Liver (tissue), 8 donors: ENCODE measurements at regions not wholly inside any gene's neighbourhood (a gene's known extent, or its start where the extent isn't known, plus 50 kb on each side); places are given as distances from the start of the nearest gene placed in this dataset.

ENCODE experiments used
- DNase-seq: peaks from one replicate; pipeline ENCODE4 v3.0.0-alpha.2; 2017; ENCODE audit warnings: low spot score
- H3K27ac ChIP-seq, 2 donors: one replicate each; pipeline ENCODE4 v1.7.0; 2013; ENCODE audit warnings: inconsistent platforms in 2 of 2, low read length in 2 of 2, control low read depth in 1 of 2, low read depth in 1 of 2, mild to moderate bottlenecking in 1 of 2
- H3K27me3 ChIP-seq, 4 donors: one replicate each; pipeline versions ENCODE4 v1.6.1 to v1.7.0; 2013; ENCODE audit warnings: low read length in 3 of 4, inconsistent platforms in 1 of 4, mild to moderate bottlenecking in 1 of 4, moderate library complexity in 1 of 4; ENCODE audit not compliant: control insufficient read depth in 4 of 4, insufficient read depth in 4 of 4
- H3K36me3 ChIP-seq, 4 donors: one replicate each; pipeline versions ENCODE4 v1.6.1 to v1.7.0; 2013; ENCODE audit warnings: low read length in 3 of 4, mild to moderate bottlenecking in 3 of 4, low read depth in 1 of 4, moderate library complexity in 1 of 4; ENCODE audit not compliant: control insufficient read depth in 4 of 4, insufficient read depth in 3 of 4
- H3K4me1 ChIP-seq, 4 donors: one replicate each; pipeline versions ENCODE4 v1.6.1 to v1.7.0; 2013; ENCODE audit warnings: low read length in 3 of 4, mild to moderate bottlenecking in 3 of 4, moderate library complexity in 1 of 4; ENCODE audit not compliant: control insufficient read depth in 4 of 4, insufficient read depth in 4 of 4
- H3K4me3 ChIP-seq, 3 donors: one replicate each; pipeline versions ENCODE4 v1.6.1 to v1.7.0; 2013; ENCODE audit warnings: low read length in 3 of 3, control low read depth in 1 of 3, low read depth in 1 of 3, mild to moderate bottlenecking in 1 of 3
- H3K9ac ChIP-seq, 2 donors: one replicate each; pipeline ENCODE4 v1.7.0; 2013; ENCODE audit warnings: low read length in 2 of 2, mild to moderate bottlenecking in 2 of 2, moderate library complexity in 2 of 2, control low read depth in 1 of 2, low read depth in 1 of 2
- H3K9me3 ChIP-seq, 4 donors: one replicate each; pipeline versions ENCODE4 v1.6.1 to v1.7.0; 2013; ENCODE audit warnings: low read length in 3 of 4; ENCODE audit not compliant: control insufficient read depth in 4 of 4
- ATF3 ChIP-seq: IDR thresholded peaks from 2 replicates; pipeline ENCODE4 v1.6.1; 2016; ENCODE audit warnings: antibody characterized with exemption
- CTCF ChIP-seq: fragments of 150-350 bp; IDR thresholded peaks from 2 replicates; pipeline ENCODE4 v1.5.1; 2017; ENCODE audit warnings: improper control_type of control experiment, low read depth, low read length; ENCODE audit not compliant: missing input control
- FOXA1 ChIP-seq: IDR thresholded peaks from 2 replicates; pipeline ENCODE4 v1.6.1; 2016; ENCODE audit warnings: antibody characterized with exemption
- FOXA2 ChIP-seq: IDR thresholded peaks from 2 replicates; pipeline ENCODE4 v1.6.1; 2016; ENCODE audit warnings: antibody characterized with exemption
- GABPA ChIP-seq, 2 donors: IDR thresholded peaks in 1 of 2; conservative IDR thresholded peaks in 1 of 2; 2 replicates each; pipeline ENCODE4 v1.6.1; 2016; ENCODE audit warnings: antibody characterized with exemption in 2 of 2, mild to moderate bottlenecking in 1 of 2, moderate library complexity in 1 of 2
- HNF4G ChIP-seq: IDR thresholded peaks from 2 replicates; pipeline ENCODE4 v1.6.1; 2016; ENCODE audit warnings: antibody characterized with exemption
- JUND ChIP-seq, 2 donors: IDR thresholded peaks; 2 replicates each; pipeline ENCODE4 v1.6.1; 2016; ENCODE audit warnings: antibody characterized with exemption in 2 of 2
- MAX ChIP-seq: IDR thresholded peaks from 2 replicates; pipeline ENCODE4 v1.6.1; 2016; ENCODE audit warnings: antibody characterized with exemption
- RAD21 ChIP-seq, 2 donors: IDR thresholded peaks; 2 replicates each; pipeline ENCODE4 v1.6.1; 2016; ENCODE audit warnings: antibody characterized with exemption in 2 of 2, mild to moderate bottlenecking in 2 of 2
- REST ChIP-seq: IDR thresholded peaks from 2 replicates; pipeline ENCODE4 v1.6.1; 2016; ENCODE audit warnings: antibody characterized with exemption, mild to moderate bottlenecking
- RXRA ChIP-seq, 2 donors: IDR thresholded peaks; 2 replicates each; pipeline ENCODE4 v1.6.1; 2017 to 2018; ENCODE audit warnings: antibody characterized with exemption in 2 of 2, mild to moderate bottlenecking in 1 of 2
- SP1 ChIP-seq: IDR thresholded peaks from 2 replicates; pipeline ENCODE4 v1.6.1; 2018; ENCODE audit warnings: antibody characterized with exemption, mild to moderate bottlenecking
- YY1 ChIP-seq: IDR thresholded peaks from 2 replicates; pipeline ENCODE4 v1.6.1; 2016; ENCODE audit warnings: antibody characterized with exemption, mild to moderate bottlenecking
- WGBS: extraction: QIAGEN DNeasy Blood & Tissue Kit; methylation state at CpG from one replicate; pipeline ENCODE4 v1.1.7; 2013; 5-methylcytosine and 5-hydroxymethylcytosine counted together
- donor health status: healthy.
- donor health status: healthy.
- donor health status: healthy.
- donor health status: healthy.
- donor health status: healthy.

- TF ChIP-seq HNF4G: no peak
- TF ChIP-seq SP1: no peak
Observed at GRCh38 chr4:61070269-61070668, 129.9 kb upstream of the ADGRL3 start (continued).

- H3K9me3 ChIP-seq: peaks cover 0 to 6% (median 1%) of the 10 kb centered on the region in 4 donors
- TF ChIP-seq GABPA (IDR thresholded peaks at IDR 0.05 in 1 of 2, conservative IDR thresholded peaks at IDR 0.05 in 1 of 2): no peak
- TF ChIP-seq JUND (IDR thresholded peaks at IDR 0.05): no peak
- no peak for TF ChIP-seq ATF3
- no peak for TF ChIP-seq SP1
- TF ChIP-seq FOXA1: no peak
- H3K27ac ChIP-seq: no peak overlapping the region
Observed at GRCh38 chr4:61079427-61079826, 120.7 kb upstream of the ADGRL3 start.

GRCh38 chr4:61079976-61080375, 120.2 kb upstream of the ADGRL3 start:
- Histone ChIP-seq H3K27me3 (no peaks in the 10 kb centered on the region), H3K9ac (no peak overlapping the region), H3K4me3 (no peak overlapping the region), H3K4me1 (no peaks in the 10 kb centered on the region), H3K9me3 (peaks cover 0 to 6% (median 1%) of the 10 kb centered on the region in 4 donors), H3K36me3 (no peaks in the 10 kb centered on the region), H3K27ac (no peak overlapping the region)
- WGBS: 53% methylated on average over 2 of the region's 2 CpGs
- no peak for DNase-seq
- TF ChIP-seq YY1 (no peak), RAD21 (IDR thresholded peaks at IDR 0.05) (no peak), REST (no peak), FOXA2 (no peak), GABPA (IDR thresholded peaks at IDR 0.05 in 1 of 2, conservative IDR thresholded peaks at IDR 0.05 in 1 of 2) (no peak), HNF4G (no peak), RXRA (IDR thresholded peaks at IDR 0.05) (no peak), MAX (no peak), CTCF (no peak)

More at GRCh38 chr4:61079427-61079826, 120.7 kb upstream of the ADGRL3 start:
- Histone ChIP-seq H3K4me3 (no peak overlapping the region), H3K27me3 (no peaks in the 10 kb centered on the region), H3K4me1 (no peaks in the 10 kb centered on the region), H3K36me3 (no peaks in the 10 kb centered on the region), H3K9ac (no peak overlapping the region)
- no peak for DNase-seq
